Stomach (tissue), 8 donors: ENCODE measurements at regions not wholly inside any gene's neighbourhood (a gene's known extent, or its start where the extent isn't known, plus 50 kb on each side); places are given as distances from the start of the nearest gene placed in this dataset.

ENCODE experiments used
- DNase-seq, 2 donors: peaks; one replicate each; pipeline versions ENCODE4 v3.0.0 to v3.0.0-alpha.2; 2013 to 2019
- H3K27ac ChIP-seq, 5 donors: fragments of 200-600 bp in 4 of 5; sonication (generic) in 4 of 5; one replicate each; pipeline ENCODE4 v1.5.1; 2013 to 2019; ENCODE audit warnings: mild to moderate bottlenecking in 1 of 5, moderate library complexity in 1 of 5
- H3K27me3 ChIP-seq, 3 donors: fragments of 200-600 bp; sonication (generic); one replicate each; pipeline ENCODE4 v1.5.1; 2017 to 2019; ENCODE audit warnings: mixed run types in 1 of 3
- H3K36me3 ChIP-seq, 4 donors: fragments of 200-600 bp; sonication (generic); 1 replicate in 3 of 4; 2 replicates in 1 of 4; pipeline ENCODE4 v1.5.1; 2016 to 2019
- H3K4me1 ChIP-seq, 4 donors: fragments of 200-600 bp; sonication (generic); one replicate each; pipeline ENCODE4 v1.5.1; 2016 to 2019
- H3K4me3 ChIP-seq, 4 donors: fragments of 200-600 bp; sonication (generic) in 3 of 4; one replicate each; pipeline ENCODE4 v1.5.1; 2016 to 2019; ENCODE audit warnings: mild to moderate bottlenecking in 1 of 4
- H3K9me3 ChIP-seq, 4 donors: fragments of 200-600 bp; sonication (generic); one replicate each; pipeline ENCODE4 v1.5.1; 2016 to 2019
- EP300 ChIP-seq: sonication (generic); formaldehyde crosslinking; IDR thresholded peaks from one replicate; pipeline ENCODE4 v1.6.1; 2017; ENCODE audit warnings: antibody characterized with exemption
- POLR2A ChIP-seq, 4 donors: fragments of 450-650 bp; IDR thresholded peaks; one replicate each; pipeline ENCODE4 v1.6.1; 2016; ENCODE audit warnings: antibody characterized with exemption in 4 of 4, control low read depth in 2 of 4, mild to moderate bottlenecking in 1 of 4, moderate library complexity in 1 of 4
- POLR2AphosphoS5 ChIP-seq, 3 donors: sonication (generic); formaldehyde crosslinking; IDR thresholded peaks; one replicate each; pipeline ENCODE4 v1.6.1; 2016; ENCODE audit warnings: antibody characterized with exemption in 3 of 3
- WGBS, 5 donors: extraction: QIAGEN DNeasy Blood & Tissue Kit in 3 of 5; methylation state at CpG; one replicate each; pipeline versions ENCODE4 v1.1.5 to v1.1.7; 2013 to 2018; 5-methylcytosine and 5-hydroxymethylcytosine counted together
- intact Hi-C: fragments of 100-400 bp; cut with DNase I; formaldehyde crosslinking; loops from one replicate; pipeline ENCODE4 v1.15.1; 2023; ENCODE audit warnings: low total_unique reads
- TF ChIP-seq, protein P1 (sequence below), 7 experiments: fragments of 450-650 bp in 4 of 7; fragments of 200-600 bp in 3 of 7; sonication (generic) in 3 of 7; IDR thresholded peaks; one replicate each; pipeline ENCODE4 v1.5.1; 2016 to 2019; ENCODE audit warnings: antibody characterized with exemption in 7 of 7, control low read depth in 2 of 7, mild to moderate bottlenecking in 1 of 7
- donor health status: healthy with polysubstance abuse.
- donor health status: Bipolar disorder and iron deficiency.
- donor health status: healthy.

DNA sequence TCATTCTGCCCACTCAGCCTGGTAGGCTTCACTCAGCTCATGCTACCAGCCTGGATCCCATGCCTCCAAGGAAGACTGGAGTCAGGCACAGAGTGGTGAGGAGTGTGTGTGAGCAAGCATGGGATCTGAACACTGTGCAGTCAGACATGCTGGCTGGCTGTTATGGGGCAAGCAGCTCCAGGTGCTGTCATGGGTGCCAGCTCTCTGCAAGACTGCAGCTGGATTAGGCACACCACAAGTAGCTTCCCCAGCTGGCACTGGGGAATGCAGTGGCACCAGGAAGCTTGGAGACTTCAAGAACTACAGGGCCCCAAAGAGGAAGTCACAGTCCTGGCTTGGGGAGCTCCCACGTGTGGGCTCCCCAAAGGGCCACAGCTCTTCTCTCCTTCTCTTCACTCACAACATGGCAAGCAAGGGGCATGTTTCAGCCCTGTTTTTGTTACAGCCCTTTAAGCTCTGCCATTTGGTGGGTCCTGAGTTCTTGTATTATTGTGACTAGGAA lies 202.5 kb downstream of the VRK1 start:
- Histone ChIP-seq H3K27me3 (no peaks in the 10 kb centered on the region), H3K9me3 (peaks cover 0 to 8% (median 0%) of the 10 kb centered on the region in 4 donors), H3K27ac (no peak overlapping the region), H3K4me3 (no peak overlapping the region), H3K36me3 (no peaks in the 10 kb centered on the region), H3K4me1 (no peaks in the 10 kb centered on the region)
- DNase-seq, result no peak
- TF ChIP-seq, protein P1, sequence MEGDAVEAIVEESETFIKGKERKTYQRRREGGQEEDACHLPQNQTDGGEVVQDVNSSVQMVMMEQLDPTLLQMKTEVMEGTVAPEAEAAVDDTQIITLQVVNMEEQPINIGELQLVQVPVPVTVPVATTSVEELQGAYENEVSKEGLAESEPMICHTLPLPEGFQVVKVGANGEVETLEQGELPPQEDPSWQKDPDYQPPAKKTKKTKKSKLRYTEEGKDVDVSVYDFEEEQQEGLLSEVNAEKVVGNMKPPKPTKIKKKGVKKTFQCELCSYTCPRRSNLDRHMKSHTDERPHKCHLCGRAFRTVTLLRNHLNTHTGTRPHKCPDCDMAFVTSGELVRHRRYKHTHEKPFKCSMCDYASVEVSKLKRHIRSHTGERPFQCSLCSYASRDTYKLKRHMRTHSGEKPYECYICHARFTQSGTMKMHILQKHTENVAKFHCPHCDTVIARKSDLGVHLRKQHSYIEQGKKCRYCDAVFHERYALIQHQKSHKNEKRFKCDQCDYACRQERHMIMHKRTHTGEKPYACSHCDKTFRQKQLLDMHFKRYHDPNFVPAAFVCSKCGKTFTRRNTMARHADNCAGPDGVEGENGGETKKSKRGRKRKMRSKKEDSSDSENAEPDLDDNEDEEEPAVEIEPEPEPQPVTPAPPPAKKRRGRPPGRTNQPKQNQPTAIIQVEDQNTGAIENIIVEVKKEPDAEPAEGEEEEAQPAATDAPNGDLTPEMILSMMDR (IDR thresholded peaks at IDR 0.05), result no peak
- no peak for TF ChIP-seq EP300
- TF ChIP-seq POLR2AphosphoS5 (IDR thresholded peaks at IDR 0.05), result no peak
- no peak for TF ChIP-seq POLR2A (IDR thresholded peaks at IDR 0.05)
- intact Hi-C loops, result no loop called here
- 65 to 88% (median 73%) methylated on average over 1 of the region's 1 CpG for WGBS, 5 donors

DNA sequence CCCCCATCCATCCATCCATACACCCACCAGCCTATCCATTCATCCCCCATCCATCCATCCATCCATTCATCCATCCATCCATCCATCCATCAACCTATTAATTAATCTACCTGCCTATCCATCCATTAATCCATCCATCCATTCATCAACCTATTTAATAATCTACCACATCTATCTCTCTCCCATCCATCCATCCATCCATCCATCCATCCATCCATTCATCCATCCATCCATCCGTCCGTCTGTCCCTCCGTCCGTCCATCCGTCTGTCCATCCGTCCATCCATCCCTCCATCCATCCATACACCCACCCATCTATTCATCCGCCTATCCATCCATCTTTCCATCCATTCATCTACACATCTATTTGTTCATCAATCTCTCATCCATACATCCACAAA lies 205.3 kb downstream of the VRK1 start:
- H3K9me3 ChIP-seq, result peaks cover 0 to 11% (median 2%) of the 10 kb centered on the region in 4 donors
- 85 to 95% (median 88%) methylated on average over 7 of the region's 7 CpGs for WGBS, 5 donors
- DNase-seq, result no peak
- peaks cover 0 to 2% (median 0%) of the 10 kb centered on the region in 3 donors for H3K27me3 ChIP-seq
- TF ChIP-seq POLR2A (IDR thresholded peaks at IDR 0.05), result no peak
- TF ChIP-seq POLR2AphosphoS5 (IDR thresholded peaks at IDR 0.05), result no peak
- TF ChIP-seq, protein P1 (IDR thresholded peaks at IDR 0.05), result no peak
- TF ChIP-seq EP300, result no peak
- no peak overlapping the region for H3K27ac ChIP-seq
- intact Hi-C loops, result no loop called here
- no peaks in the 10 kb centered on the region for H3K36me3 ChIP-seq
- no peak overlapping the region for H3K4me3 ChIP-seq
- no peaks in the 10 kb centered on the region for H3K4me1 ChIP-seq

DNA sequence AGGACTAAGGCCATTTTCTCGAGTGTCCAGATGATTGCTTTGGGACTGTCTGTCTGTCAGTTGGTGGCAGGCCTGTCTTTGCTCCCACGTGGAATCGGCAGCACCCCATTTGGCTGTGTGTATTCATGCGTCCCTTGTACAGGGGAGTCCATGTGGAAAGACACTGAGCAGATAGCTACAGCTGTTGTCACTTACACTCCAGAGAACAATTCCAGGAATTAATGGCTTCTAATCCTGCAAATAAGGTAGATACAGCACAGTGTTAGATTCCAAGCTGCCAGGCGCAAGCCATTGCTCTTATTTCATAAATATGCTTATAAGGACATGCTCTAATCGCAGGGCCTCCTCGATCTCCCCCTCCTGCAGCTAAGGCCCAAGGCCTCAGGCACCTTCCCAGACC lies 208.8 kb downstream of the VRK1 start:
- Histone ChIP-seq H3K4me3 (no peak overlapping the region), H3K4me1 (no peaks in the 10 kb centered on the region), H3K27ac (no peak overlapping the region), H3K27me3 (peaks cover 0 to 14% (median 0%) of the 10 kb centered on the region in 3 donors), H3K36me3 (no peaks in the 10 kb centered on the region), H3K9me3 (peaks cover 0 to 11% (median 3%) of the 10 kb centered on the region in 4 donors)
- intact Hi-C loops, result no loop called here
- DNase-seq, result peak in 1 of 2 donors; percentile 23
- TF ChIP-seq, protein P1 (IDR thresholded peaks at IDR 0.05), result no peak
- TF ChIP-seq POLR2A (IDR thresholded peaks at IDR 0.05), result no peak
- TF ChIP-seq POLR2AphosphoS5 (IDR thresholded peaks at IDR 0.05), result no peak
- no peak for TF ChIP-seq EP300
- 73 to 85% (median 83%) methylated on average over 7 of the region's 7 CpGs for WGBS, 5 donors

DNA sequence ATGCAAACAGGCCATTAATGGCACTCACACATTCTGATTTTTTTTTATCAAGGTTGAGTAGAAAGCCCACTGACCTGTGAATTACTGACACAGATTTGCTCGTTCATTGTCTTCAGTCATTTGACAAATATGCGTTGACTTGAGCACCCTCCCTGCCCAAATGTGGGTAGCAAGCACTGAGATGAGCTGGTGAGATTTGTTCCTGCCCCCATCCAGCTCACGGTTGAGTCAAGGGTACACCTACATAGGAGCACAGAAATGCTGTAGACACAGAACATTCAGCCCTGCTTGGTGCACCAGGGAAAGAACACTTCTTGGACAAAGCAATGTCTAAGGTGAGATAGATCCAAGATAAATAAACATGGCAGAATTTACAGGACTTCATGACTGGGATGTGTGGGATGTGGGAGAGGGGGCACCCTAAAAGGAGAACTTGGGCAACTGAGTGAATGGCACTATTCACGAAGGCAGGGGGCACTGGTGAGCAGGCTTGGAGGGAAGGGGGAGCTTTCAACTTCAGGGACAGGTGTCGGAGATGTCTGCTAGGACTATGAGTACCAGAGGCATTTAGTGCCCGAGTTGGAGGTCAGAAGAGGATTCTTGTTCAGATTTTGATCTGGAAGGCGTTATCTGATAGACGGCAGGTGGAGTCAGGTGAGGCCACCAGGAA lies 213.4 kb downstream of the VRK1 start:
- WGBS, 5 donors, result 49 to 66% (median 59%) methylated on average over 8 of the region's 8 CpGs
- no peak for TF ChIP-seq POLR2A (IDR thresholded peaks at IDR 0.05)
- TF ChIP-seq, protein P1 (IDR thresholded peaks at IDR 0.05), result no peak
- Histone ChIP-seq H3K27me3 (peaks cover 0 to 14% (median 0%) of the 10 kb centered on the region in 3 donors), H3K36me3 (no peaks in the 10 kb centered on the region), H3K27ac (no peak overlapping the region), H3K4me3 (no peak overlapping the region), H3K4me1 (no peaks in the 10 kb centered on the region), H3K9me3 (peaks cover 0 to 11% (median 3%) of the 10 kb centered on the region in 4 donors)
- intact Hi-C loops, result no loop called here
- no peak for DNase-seq
